ENCODE measurements at regions not wholly inside any gene's neighbourhood (a gene's known extent, or its start where the extent isn't known, plus 50 kb on each side); places are given as distances from the start of the nearest gene placed in this dataset.

- TF ChIP-seq, protein P1, sequence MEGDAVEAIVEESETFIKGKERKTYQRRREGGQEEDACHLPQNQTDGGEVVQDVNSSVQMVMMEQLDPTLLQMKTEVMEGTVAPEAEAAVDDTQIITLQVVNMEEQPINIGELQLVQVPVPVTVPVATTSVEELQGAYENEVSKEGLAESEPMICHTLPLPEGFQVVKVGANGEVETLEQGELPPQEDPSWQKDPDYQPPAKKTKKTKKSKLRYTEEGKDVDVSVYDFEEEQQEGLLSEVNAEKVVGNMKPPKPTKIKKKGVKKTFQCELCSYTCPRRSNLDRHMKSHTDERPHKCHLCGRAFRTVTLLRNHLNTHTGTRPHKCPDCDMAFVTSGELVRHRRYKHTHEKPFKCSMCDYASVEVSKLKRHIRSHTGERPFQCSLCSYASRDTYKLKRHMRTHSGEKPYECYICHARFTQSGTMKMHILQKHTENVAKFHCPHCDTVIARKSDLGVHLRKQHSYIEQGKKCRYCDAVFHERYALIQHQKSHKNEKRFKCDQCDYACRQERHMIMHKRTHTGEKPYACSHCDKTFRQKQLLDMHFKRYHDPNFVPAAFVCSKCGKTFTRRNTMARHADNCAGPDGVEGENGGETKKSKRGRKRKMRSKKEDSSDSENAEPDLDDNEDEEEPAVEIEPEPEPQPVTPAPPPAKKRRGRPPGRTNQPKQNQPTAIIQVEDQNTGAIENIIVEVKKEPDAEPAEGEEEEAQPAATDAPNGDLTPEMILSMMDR (IDR thresholded peaks at IDR 0.05), result no peak
- no peak for TF ChIP-seq POLR2A (IDR thresholded peaks at IDR 0.05)
Observed at GRCh38 chr12:40632171-40632570, 60.1 kb upstream of the CNTN1 start.

Data from body of pancreas (tissue), 4 donors.